ENCODE measurements at regions not wholly inside any gene's neighbourhood (a gene's known extent, or its start where the extent isn't known, plus 50 kb on each side); places are given as distances from the start of the nearest gene placed in this dataset.

GRCh38 chr1:39131940-39132339 lies 72.6 kb upstream of the MACF1 start:
- H3K4me3 Mint-ChIP-seq = no peak overlapping the region
- POLR2A ChIA-PET = no interaction called here
- no peaks in the 10 kb centered on the region for H3K36me3 Mint-ChIP-seq
- peaks cover 0 to 7% (median 3%) of the 10 kb centered on the region in 4 donors for H3K4me1 Mint-ChIP-seq
- no peak for ATAC-seq
- H3K27me3 Mint-ChIP-seq = no peaks in the 10 kb centered on the region
- no peak for DNase-seq
- peak overlapping the region in 1 of 10 donors; percentile 4 for H3K27ac Mint-ChIP-seq
- H3K9me3 Mint-ChIP-seq = no peaks in the 10 kb centered on the region

- DNase-seq = no peak
These were observed 71.8 kb upstream of the MACF1 start for GRCh38 chr1:39132505-39133339.

DNA sequence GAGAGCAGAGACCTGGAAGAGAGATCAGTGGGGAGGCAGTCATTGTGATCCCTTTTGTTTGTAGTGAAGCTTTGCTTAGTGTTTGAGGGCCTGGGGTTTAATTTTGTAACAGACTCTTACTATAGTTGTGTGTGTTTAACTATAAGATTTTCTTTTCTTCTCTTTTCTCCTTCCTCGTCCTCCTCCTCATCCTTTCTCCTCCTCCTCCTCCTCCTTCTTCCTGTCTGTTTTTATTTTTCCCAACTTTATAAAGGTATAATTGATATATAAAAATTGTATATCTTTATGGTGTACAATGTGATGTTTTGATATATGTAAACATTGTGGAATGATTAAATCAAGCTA lies 71.2 kb upstream of the MACF1 start:
- no peaks in the 10 kb centered on the region for H3K27me3 Mint-ChIP-seq
- ATAC-seq (no peak), DNase-seq (no peak)
- no peaks in the 10 kb centered on the region for H3K9me3 Mint-ChIP-seq
- H3K27ac Mint-ChIP-seq = no peak overlapping the region
- peaks cover 0 to 7% (median 3%) of the 10 kb centered on the region in 4 donors for H3K4me1 Mint-ChIP-seq
- POLR2A ChIA-PET = no interaction called here
- no peaks in the 10 kb centered on the region for H3K36me3 Mint-ChIP-seq
- H3K4me3 Mint-ChIP-seq = no peak overlapping the region

More at GRCh38 chr1:39132505-39133339, 71.8 kb upstream of the MACF1 start:
- Mint-ChIP-seq H3K27ac (no peak overlapping the region), H3K36me3 (no peaks in the 10 kb centered on the region), H3K27me3 (no peaks in the 10 kb centered on the region), H3K4me3 (no peak overlapping the region), H3K9me3 (no peaks in the 10 kb centered on the region), H3K4me1 (peaks cover 0 to 7% (median 3%) of the 10 kb centered on the region in 4 donors)
- no peak for ATAC-seq
- POLR2A ChIA-PET = no interaction called here

DNA sequence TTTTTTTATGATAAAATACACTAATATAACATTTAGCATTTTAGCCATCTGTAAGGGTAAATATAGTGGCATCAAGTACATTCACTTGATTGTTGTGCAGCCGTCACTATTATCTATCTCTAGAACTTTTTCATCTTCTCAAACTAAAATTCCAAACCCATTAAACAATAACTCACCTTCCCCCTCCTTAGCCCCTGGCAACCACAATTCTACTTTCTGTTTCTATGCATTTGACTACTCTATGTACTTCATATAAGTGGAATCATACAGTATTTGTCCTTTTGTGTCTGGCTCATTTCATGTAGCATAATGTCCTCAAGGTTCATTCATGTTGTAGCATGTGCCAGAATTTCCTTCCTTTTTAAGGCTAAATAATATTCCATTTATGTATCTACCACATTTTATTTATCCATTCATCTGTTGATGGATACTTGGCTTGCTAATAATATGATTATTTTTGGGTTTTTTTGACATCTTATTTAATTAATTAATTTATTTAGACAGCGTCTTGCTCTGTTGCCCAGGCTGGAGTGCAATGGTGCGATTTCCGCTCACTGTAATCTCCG lies 69.6 kb upstream of the MACF1 start:
- H3K4me3 Mint-ChIP-seq = no peak overlapping the region
- no peak overlapping the region for H3K27ac Mint-ChIP-seq
- no peaks in the 10 kb centered on the region for H3K36me3 Mint-ChIP-seq
- no peaks in the 10 kb centered on the region for H3K9me3 Mint-ChIP-seq
- DNase-seq (no peak), ATAC-seq (no peak)
- POLR2A ChIA-PET = no interaction called here
- H3K27me3 Mint-ChIP-seq = no peaks in the 10 kb centered on the region
- peaks cover 0 to 3% (median 2%) of the 10 kb centered on the region in 4 donors for H3K4me1 Mint-ChIP-seq

DNA sequence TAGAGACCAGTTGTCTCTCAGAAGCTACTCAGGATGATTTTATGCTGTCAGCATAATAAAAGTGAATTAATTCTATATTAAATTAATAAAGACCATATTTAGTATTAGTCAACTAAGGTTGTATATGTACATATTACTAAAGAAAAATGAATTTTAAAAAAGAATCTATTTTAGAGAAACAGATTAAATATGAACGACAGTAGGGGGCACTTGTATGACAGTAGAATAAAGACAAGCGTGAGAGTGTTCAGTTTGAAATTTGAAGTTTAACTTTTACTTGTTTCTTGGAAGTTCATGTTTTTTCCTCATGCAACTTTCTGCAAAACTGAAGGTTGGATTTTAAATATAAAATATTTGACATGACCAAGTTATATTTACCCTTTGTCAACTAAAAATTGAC lies 67.9 kb upstream of the MACF1 start:
- Mint-ChIP-seq H3K4me3 (no peak overlapping the region), H3K9me3 (no peaks in the 10 kb centered on the region), H3K4me1 (no peaks in the 10 kb centered on the region), H3K27me3 (no peaks in the 10 kb centered on the region), H3K27ac (no peak overlapping the region), H3K36me3 (no peaks in the 10 kb centered on the region)
- no peak for DNase-seq
- POLR2A ChIA-PET = no interaction called here
- ATAC-seq = no peak

- H3K4me1 Mint-ChIP-seq = no peaks in the 10 kb centered on the region
- POLR2A ChIA-PET = interaction anchor here (0.5 kb wide), 1 partner anchor 28 kb away, joined by 3 read pairs; no protein-coding TSS in a partner anchor
- H3K27ac Mint-ChIP-seq = peak overlapping the region in 1 of 10 donors; percentile 44
- no peak for ATAC-seq
- DNase-seq = no peak
- H3K4me3 Mint-ChIP-seq = no peak overlapping the region
- no peaks in the 10 kb centered on the region for H3K27me3 Mint-ChIP-seq
- no peaks in the 10 kb centered on the region for H3K9me3 Mint-ChIP-seq
- no peaks in the 10 kb centered on the region for H3K36me3 Mint-ChIP-seq
These were observed 64.7 kb upstream of the MACF1 start for GRCh38 chr1:39139723-39140360.

GRCh38 chr1:39141925-39142324 lies 62.6 kb upstream of the MACF1 start:
- no peak overlapping the region for H3K27ac Mint-ChIP-seq
- H3K4me1 Mint-ChIP-seq = no peaks in the 10 kb centered on the region
- no peaks in the 10 kb centered on the region for H3K9me3 Mint-ChIP-seq
- no peak overlapping the region for H3K4me3 Mint-ChIP-seq
- H3K27me3 Mint-ChIP-seq = peaks cover 0 to under 1% (median 0%) of the 10 kb centered on the region in 5 donors
- no peaks in the 10 kb centered on the region for H3K36me3 Mint-ChIP-seq
- ATAC-seq = no peak
- POLR2A ChIA-PET = no interaction called here
- no peak for DNase-seq

GRCh38 chr1:39142401-39143060 lies 62.0 kb upstream of the MACF1 start:
- Mint-ChIP-seq H3K9me3 (no peaks in the 10 kb centered on the region), H3K27me3 (peaks cover 0 to 6% (median 0%) of the 10 kb centered on the region in 5 donors), H3K27ac (no peak overlapping the region), H3K4me3 (no peak overlapping the region), H3K4me1 (peaks cover 0 to 3% (median 0%) of the 10 kb centered on the region in 4 donors), H3K36me3 (no peaks in the 10 kb centered on the region)
- DNase-seq (no peak), ATAC-seq (no peak)
- POLR2A ChIA-PET = interaction anchor here (0.5 kb wide), 1 partner anchor 12 kb away, joined by 3 read pairs; no protein-coding TSS in a partner anchor

- H3K4me3 Mint-ChIP-seq = no peak overlapping the region
- H3K27ac Mint-ChIP-seq = peak overlapping the region in 2 of 10 donors; percentile 33 to 56
These were observed 59.6 kb upstream of the MACF1 start for GRCh38 chr1:39144924-39145323.

DNA sequence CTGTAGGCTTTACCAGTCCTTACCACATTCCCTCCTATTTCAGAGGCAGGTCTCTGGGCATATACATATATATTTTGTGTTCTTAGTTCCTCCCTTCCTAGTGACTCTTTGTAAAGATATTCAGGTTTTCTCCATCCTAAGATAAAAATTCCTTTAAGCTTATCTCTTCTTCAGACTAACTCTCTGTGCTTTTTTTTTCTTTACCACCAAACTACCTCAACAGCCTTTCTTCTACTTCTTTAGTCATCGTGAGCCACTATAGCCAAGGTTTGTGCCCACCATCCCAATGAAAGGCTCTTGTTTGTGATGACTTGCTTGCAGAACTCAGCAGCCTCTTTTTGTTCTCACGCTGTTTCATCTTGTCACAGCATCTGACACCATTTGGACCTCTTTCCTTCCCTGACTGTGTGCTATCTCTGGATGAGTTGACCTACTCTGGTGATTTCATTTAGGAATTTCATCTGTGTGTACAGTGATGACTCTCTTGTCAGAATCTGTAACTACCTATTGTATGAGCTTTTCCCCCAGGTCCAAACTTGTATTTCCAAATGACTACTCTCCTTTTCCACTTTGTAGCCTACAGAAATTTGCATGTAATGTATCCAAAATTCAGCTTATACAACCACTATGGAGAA lies 59.0 kb upstream of the MACF1 start:
- H3K27ac Mint-ChIP-seq = no peak overlapping the region
- no peak overlapping the region for H3K4me3 Mint-ChIP-seq
- H3K4me1 Mint-ChIP-seq = peaks cover 0 to 3% (median 0%) of the 10 kb centered on the region in 4 donors
- DNase-seq (no peak), ATAC-seq (no peak)
- H3K36me3 Mint-ChIP-seq = no peaks in the 10 kb centered on the region
- POLR2A ChIA-PET = no interaction called here
- H3K9me3 Mint-ChIP-seq = no peaks in the 10 kb centered on the region
- H3K27me3 Mint-ChIP-seq = peaks cover 2 to 17% (median 5%) of the 10 kb centered on the region in 5 donors

More at GRCh38 chr1:39144924-39145323, 59.6 kb upstream of the MACF1 start:
- POLR2A ChIA-PET = no interaction called here
- Mint-ChIP-seq H3K9me3 (no peaks in the 10 kb centered on the region), H3K27me3 (peaks cover 2 to 17% (median 5%) of the 10 kb centered on the region in 5 donors), H3K36me3 (no peaks in the 10 kb centered on the region), H3K4me1 (peaks cover 0 to 3% (median 0%) of the 10 kb centered on the region in 4 donors)
- no peak for DNase-seq
- no peak for ATAC-seq

DNA sequence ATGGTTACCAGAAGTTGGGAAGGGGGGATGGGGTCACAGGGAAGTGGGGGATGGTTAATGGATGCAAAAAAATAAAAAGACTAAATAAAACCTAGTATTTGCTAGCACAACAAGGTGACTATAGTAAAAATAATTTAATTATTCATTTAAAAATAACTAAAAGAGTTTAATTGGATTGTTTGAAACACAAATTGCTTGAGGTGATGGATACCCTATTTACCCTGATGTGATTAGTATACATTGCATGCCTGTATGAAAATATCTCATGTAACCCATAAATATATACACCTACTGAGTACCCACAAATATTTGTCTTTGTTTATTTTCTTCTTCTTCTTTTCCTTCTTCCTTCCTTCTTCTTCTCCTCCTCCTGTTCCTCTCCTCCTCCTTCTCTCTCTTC lies 57.8 kb upstream of the MACF1 start:
- POLR2A ChIA-PET = no interaction called here
- peaks cover 2 to 17% (median 5%) of the 10 kb centered on the region in 5 donors for H3K27me3 Mint-ChIP-seq
- H3K9me3 Mint-ChIP-seq = no peaks in the 10 kb centered on the region
- DNase-seq (no peak), ATAC-seq (no peak)
- peak overlapping the region in 1 of 10 donors; percentile 49 for H3K27ac Mint-ChIP-seq
- H3K4me1 Mint-ChIP-seq = peaks cover 0 to 8% (median 0%) of the 10 kb centered on the region in 4 donors
- peaks cover 0 to 3% (median 0%) of the 10 kb centered on the region in 3 donors for H3K36me3 Mint-ChIP-seq
- no peak overlapping the region for H3K4me3 Mint-ChIP-seq

Measured in naive thymus-derived CD8-positive, alpha-beta T cell (primary cell).